ENCODE measurements at regions not wholly inside any gene's neighbourhood (a gene's known extent, or its start where the extent isn't known, plus 50 kb on each side); places are given as distances from the start of the nearest gene placed in this dataset.

DNA sequence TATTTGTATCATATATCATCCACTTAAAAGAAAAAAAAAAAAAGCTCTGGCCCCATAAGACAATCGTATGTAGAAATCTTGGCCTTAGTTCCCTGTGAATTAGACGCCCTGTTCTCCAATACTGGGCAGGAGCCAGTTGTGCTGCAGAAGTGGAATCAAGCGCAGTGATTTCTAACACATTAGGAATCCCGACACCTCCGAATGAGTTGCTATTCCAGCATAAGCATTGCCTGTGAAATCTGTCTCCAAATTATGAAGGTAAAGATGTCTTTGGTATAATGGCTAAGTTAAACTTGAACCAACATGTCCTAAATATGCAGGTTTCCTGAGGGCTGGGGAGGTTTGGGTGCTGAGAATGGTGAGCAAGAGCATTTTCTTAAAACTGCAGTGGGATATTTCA, 199.4 kb upstream of the ARRDC4 start:
- H3K9ac ChIP-seq (ENCODE audit: insufficient read length, low read depth): no peak overlapping the region
- H3K27me3 ChIP-seq (ENCODE audit: insufficient read depth, insufficient read length): no peaks in the 10 kb centered on the region
- H3K9me3 ChIP-seq (ENCODE audit: insufficient read depth, low read length): no peaks in the 10 kb centered on the region
- no peak overlapping the region for H3K4me3 ChIP-seq (ENCODE audit: insufficient read length, low read depth)
- no peak for TF ChIP-seq SUZ12 (IDR thresholded peaks at IDR 0.05; ENCODE audit: extremely low read depth, insufficient read depth, insufficient read length)
- TF ChIP-seq YY1 (IDR thresholded peaks at IDR 0.05; ENCODE audit: insufficient read depth, insufficient read length): no peak
- H3K4me1 ChIP-seq (ENCODE audit: insufficient read depth, insufficient read length): no peaks in the 10 kb centered on the region
- DNase-seq (ENCODE audit: low read depth, low spot score): no peak
- H3K36me3 ChIP-seq (ENCODE audit: insufficient read depth, insufficient read length, low read length): no peaks in the 10 kb centered on the region

DNA sequence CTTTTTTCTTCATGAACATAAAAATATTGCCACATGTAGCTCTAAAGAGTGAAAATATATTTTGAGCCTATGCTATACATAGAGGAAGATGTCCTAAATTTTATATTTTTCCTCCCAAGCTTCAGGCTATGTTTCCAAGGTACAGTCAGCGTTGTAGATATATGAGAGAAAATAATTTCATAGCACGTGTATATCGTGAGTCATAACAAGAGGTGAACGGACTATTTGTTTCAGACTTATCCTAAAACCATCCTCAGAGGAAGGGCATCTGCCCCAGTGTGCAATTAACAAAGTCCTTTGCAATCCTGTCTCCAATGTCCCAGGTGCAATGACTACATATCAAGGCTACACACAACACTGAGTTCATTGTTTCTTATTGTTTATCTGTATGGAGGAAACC, 177.3 kb upstream of the ARRDC4 start:
- no peak for DNase-seq (ENCODE audit: low read depth, low spot score)

DNA sequence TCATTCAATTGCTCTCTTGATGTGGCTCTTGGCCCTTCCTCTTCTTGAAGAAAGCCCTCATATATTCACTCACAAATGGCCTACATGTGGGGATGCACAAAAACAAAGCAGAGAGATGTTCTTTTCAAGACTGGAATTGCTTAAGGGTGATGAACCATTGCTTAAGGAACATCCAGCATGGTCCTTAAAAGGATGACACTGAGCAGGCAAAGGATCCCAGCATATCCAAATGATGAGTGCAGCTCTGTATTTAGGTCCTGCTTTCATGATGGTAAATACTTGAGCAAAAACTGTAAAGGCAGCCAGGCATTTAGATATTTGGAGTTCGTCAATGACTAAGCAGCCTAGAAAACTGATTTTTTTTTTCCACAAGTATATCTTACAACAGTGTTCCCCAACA, 173.8 kb upstream of the ARRDC4 start:
- H3K36me3 ChIP-seq (ENCODE audit: insufficient read depth, insufficient read length, low read length): no peaks in the 10 kb centered on the region
- H3K4me1 ChIP-seq (ENCODE audit: insufficient read depth, insufficient read length): peaks cover 3% of the 10 kb centered on the region
- H3K27me3 ChIP-seq (ENCODE audit: insufficient read depth, insufficient read length): no peaks in the 10 kb centered on the region
- H3K9me3 ChIP-seq (ENCODE audit: insufficient read depth, low read length): no peaks in the 10 kb centered on the region
- no peak overlapping the region for H3K4me3 ChIP-seq (ENCODE audit: insufficient read length, low read depth)
- TF ChIP-seq YY1 (IDR thresholded peaks at IDR 0.05; ENCODE audit: insufficient read depth, insufficient read length) (no peak), SUZ12 (IDR thresholded peaks at IDR 0.05; ENCODE audit: extremely low read depth, insufficient read depth, insufficient read length) (no peak), ZNF274 (IDR thresholded peaks at IDR 0.05; ENCODE audit: low read depth, low read length) (no peak)
- no peak overlapping the region for H3K9ac ChIP-seq (ENCODE audit: insufficient read length, low read depth)
- no peak for DNase-seq (ENCODE audit: low read depth, low spot score)

More for the DNA sequence above, 177.3 kb upstream of the ARRDC4 start:
- H3K36me3 ChIP-seq (ENCODE audit: insufficient read depth, insufficient read length, low read length): no peaks in the 10 kb centered on the region
- no peak overlapping the region for H3K9ac ChIP-seq (ENCODE audit: insufficient read length, low read depth)
- no peak overlapping the region for H3K4me3 ChIP-seq (ENCODE audit: insufficient read length, low read depth)
- no peaks in the 10 kb centered on the region for H3K9me3 ChIP-seq (ENCODE audit: insufficient read depth, low read length)
- TF ChIP-seq YY1 (IDR thresholded peaks at IDR 0.05; ENCODE audit: insufficient read depth, insufficient read length) (no peak), ZNF274 (IDR thresholded peaks at IDR 0.05; ENCODE audit: low read depth, low read length) (no peak), SUZ12 (IDR thresholded peaks at IDR 0.05; ENCODE audit: extremely low read depth, insufficient read depth, insufficient read length) (no peak)
- H3K4me1 ChIP-seq (ENCODE audit: insufficient read depth, insufficient read length): no peaks in the 10 kb centered on the region
- H3K27me3 ChIP-seq (ENCODE audit: insufficient read depth, insufficient read length): no peaks in the 10 kb centered on the region

DNA sequence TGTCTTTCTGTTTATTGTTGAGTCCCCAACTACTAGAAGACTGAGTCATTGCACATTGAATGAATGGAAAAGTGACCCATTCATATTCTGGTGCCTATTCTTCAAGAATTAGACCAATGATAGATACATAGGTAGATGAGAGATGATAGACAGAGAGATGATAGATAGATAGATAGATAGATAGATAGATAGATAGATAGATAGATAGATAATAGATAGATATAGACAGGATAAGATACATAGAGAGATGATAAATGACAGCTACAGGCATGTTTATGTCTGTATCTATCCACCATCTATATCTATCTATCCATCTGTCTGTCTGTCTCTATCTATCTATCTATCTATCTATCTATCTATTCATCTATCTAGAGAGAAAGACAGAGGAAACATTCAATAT, 170.3 kb upstream of the ARRDC4 start:
- Histone ChIP-seq H3K4me1 (ENCODE audit: insufficient read depth, insufficient read length) (peaks cover 3% of the 10 kb centered on the region), H3K4me3 (ENCODE audit: insufficient read length, low read depth) (no peak overlapping the region), H3K9ac (ENCODE audit: insufficient read length, low read depth) (no peak overlapping the region), H3K36me3 (ENCODE audit: insufficient read depth, insufficient read length, low read length) (no peaks in the 10 kb centered on the region), H3K27me3 (ENCODE audit: insufficient read depth, insufficient read length) (no peaks in the 10 kb centered on the region), H3K9me3 (ENCODE audit: insufficient read depth, low read length) (no peaks in the 10 kb centered on the region)
- TF ChIP-seq YY1 (IDR thresholded peaks at IDR 0.05; ENCODE audit: insufficient read depth, insufficient read length) (no peak), SUZ12 (IDR thresholded peaks at IDR 0.05; ENCODE audit: extremely low read depth, insufficient read depth, insufficient read length) (no peak), ZNF274 (IDR thresholded peaks at IDR 0.05; ENCODE audit: low read depth, low read length) (no peak)
- DNase-seq (ENCODE audit: low read depth, low spot score): no peak

DNA sequence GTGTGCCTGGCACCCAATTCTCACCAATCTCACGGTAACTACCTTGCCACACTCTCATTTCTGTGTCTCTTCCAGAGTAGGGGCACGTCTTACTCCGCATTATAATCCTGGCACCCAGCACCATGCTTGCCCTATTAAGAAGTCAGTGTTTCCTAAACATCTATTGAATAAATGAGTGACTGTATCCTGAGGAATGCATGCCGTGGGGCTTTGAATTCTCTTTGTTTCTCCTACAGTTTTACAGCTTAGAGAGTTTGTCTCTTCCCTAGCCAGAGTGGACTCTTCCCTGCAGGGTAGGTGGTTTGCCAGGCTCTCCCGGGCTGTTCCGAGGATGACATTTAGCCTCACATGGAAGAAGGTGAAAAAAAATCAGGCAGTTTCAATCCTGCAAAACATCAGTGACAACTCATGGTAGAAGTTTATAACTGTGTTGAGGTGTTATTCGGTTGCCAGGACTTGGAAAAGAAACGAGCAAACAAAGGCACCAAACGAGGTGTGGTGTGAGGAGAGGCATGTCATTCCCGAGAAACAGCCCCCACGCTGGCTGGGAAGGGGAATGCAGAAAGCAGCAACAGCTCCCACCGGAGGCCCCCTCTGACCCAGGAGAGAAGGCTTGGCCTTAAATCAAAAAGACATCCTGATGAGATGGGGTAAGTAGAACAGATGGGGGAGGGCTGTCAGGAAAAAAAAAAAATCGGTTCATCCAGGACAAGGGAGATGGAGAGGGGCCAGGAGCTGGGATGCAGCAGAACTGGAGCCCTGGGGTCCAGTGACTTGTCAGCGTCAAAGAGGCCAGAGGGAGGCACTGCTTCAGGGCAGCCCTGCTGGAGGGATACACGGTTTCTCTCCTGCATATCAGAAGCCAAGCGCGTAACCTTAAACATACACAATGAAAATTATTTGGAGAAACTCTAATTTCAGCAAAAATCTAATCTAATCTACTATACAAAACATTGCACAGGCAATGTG, 168.4 kb upstream of the ARRDC4 start:
- Histone ChIP-seq H3K27me3 (ENCODE audit: insufficient read depth, insufficient read length) (no peaks in the 10 kb centered on the region), H3K9me3 (ENCODE audit: insufficient read depth, low read length) (no peaks in the 10 kb centered on the region), H3K9ac (ENCODE audit: insufficient read length, low read depth) (no peak overlapping the region), H3K4me1 (ENCODE audit: insufficient read depth, insufficient read length) (peaks cover 3% of the 10 kb centered on the region), H3K4me3 (ENCODE audit: insufficient read length, low read depth) (no peak overlapping the region), H3K36me3 (ENCODE audit: insufficient read depth, insufficient read length, low read length) (no peaks in the 10 kb centered on the region)
- no peak for TF ChIP-seq SUZ12 (IDR thresholded peaks at IDR 0.05; ENCODE audit: extremely low read depth, insufficient read depth, insufficient read length)
- TF ChIP-seq YY1 (IDR thresholded peaks at IDR 0.05; ENCODE audit: insufficient read depth, insufficient read length): no peak
- no peak for TF ChIP-seq ZNF274 (IDR thresholded peaks at IDR 0.05; ENCODE audit: low read depth, low read length)
- DNase-seq (ENCODE audit: low read depth, low spot score): peak; percentile 9

DNA sequence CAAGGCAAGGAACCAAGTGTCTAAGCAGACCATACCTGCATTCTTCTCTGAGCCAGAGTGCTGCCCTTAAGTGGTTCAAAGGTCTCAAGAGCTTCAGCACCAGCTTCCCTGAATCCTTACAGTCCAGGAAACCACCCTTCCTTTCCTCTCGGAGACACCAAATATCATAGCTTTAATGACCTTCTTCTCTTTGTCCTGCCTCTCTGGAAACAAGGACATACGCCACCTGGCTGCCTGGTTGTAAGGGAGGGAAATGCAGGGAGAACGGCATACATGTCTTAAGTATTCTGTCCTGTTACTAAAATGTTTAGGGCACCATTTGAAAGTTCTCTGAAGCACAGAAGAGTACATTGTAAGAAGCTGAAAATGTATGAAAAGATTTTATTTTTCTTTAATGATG, 155.6 kb upstream of the ARRDC4 start:
- TF ChIP-seq SUZ12 (IDR thresholded peaks at IDR 0.05; ENCODE audit: extremely low read depth, insufficient read depth, insufficient read length) (no peak), YY1 (IDR thresholded peaks at IDR 0.05; ENCODE audit: insufficient read depth, insufficient read length) (no peak), ZNF274 (IDR thresholded peaks at IDR 0.05; ENCODE audit: low read depth, low read length) (no peak)
- no peak for DNase-seq (ENCODE audit: low read depth, low spot score)
- no peaks in the 10 kb centered on the region for H3K9me3 ChIP-seq (ENCODE audit: insufficient read depth, low read length)
- no peak overlapping the region for H3K9ac ChIP-seq (ENCODE audit: insufficient read length, low read depth)
- H3K27me3 ChIP-seq (ENCODE audit: insufficient read depth, insufficient read length): no peaks in the 10 kb centered on the region
- no peaks in the 10 kb centered on the region for H3K36me3 ChIP-seq (ENCODE audit: insufficient read depth, insufficient read length, low read length)
- H3K4me3 ChIP-seq (ENCODE audit: insufficient read length, low read depth): no peak overlapping the region
- no peaks in the 10 kb centered on the region for H3K4me1 ChIP-seq (ENCODE audit: insufficient read depth, insufficient read length)

DNA sequence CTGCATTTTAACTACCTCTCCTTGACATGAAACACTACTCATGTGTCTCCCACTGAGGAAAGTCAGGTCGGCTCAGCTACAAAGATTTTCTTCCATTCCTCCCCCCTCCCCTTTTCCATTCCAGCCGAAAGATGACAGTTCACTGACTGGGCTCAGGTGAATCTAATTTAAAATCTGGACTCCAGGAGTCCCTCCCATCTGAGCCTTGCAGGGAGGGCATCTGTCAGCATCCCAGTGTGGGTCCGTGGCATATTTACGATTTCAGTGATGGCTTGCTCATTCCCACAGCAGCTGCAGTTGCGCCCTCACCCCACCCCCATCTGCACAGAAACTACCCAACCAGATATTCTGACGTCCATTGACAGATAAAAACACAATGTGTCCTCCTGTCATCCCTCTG, 153.7 kb upstream of the ARRDC4 start:
- Histone ChIP-seq H3K4me3 (ENCODE audit: insufficient read length, low read depth) (no peak overlapping the region), H3K27me3 (ENCODE audit: insufficient read depth, insufficient read length) (no peaks in the 10 kb centered on the region), H3K9ac (ENCODE audit: insufficient read length, low read depth) (no peak overlapping the region), H3K9me3 (ENCODE audit: insufficient read depth, low read length) (no peaks in the 10 kb centered on the region), H3K36me3 (ENCODE audit: insufficient read depth, insufficient read length, low read length) (no peaks in the 10 kb centered on the region), H3K4me1 (ENCODE audit: insufficient read depth, insufficient read length) (no peaks in the 10 kb centered on the region)
- TF ChIP-seq SUZ12 (IDR thresholded peaks at IDR 0.05; ENCODE audit: extremely low read depth, insufficient read depth, insufficient read length) (no peak), YY1 (IDR thresholded peaks at IDR 0.05; ENCODE audit: insufficient read depth, insufficient read length) (no peak), ZNF274 (IDR thresholded peaks at IDR 0.05; ENCODE audit: low read depth, low read length) (no peak)
- no peak for DNase-seq (ENCODE audit: low read depth, low spot score)
